GM12878 (cell line): ENCODE measurements at regions not wholly inside any gene's neighbourhood (a gene's known extent, or its start where the extent isn't known, plus 50 kb on each side); places are given as distances from the start of the nearest gene placed in this dataset.

Experiments
- ATAC-seq: fragments of 200-7000 bp; cut with Tn5 transposase; 3 replicates; pipeline ENCODE4 v1.9.1; 2020; ENCODE audit warnings: mild to moderate bottlenecking, moderate library complexity
- BruUV-seq: library from RNA; stranded (reverse); fragments of 400-500 nt; replicated peaks from 2 replicates; lab custom pipeline; 2021; lab: Mats Ljungman, UMichigan
- CTCF ChIA-PET: fragments of 300-600 bp; sonication (Branson Sonifier 250); formaldehyde crosslinking; extraction: SDS; loops from one replicate; lab custom pipeline; 2021; ENCODE audit warnings: inconsistent platforms; lab: Yijun Ruan, JAX
- POLR2A ChIA-PET: fragments of 350-600 bp; formaldehyde crosslinking; extraction: SDS; loops from one replicate; lab custom pipeline; 2021; ENCODE audit warnings: inconsistent platforms; lab: Charles Lee
- RAD21 ChIA-PET: fragments of 300-600 bp; sonication (Branson Sonifier 250); formaldehyde crosslinking; loops from one replicate; lab custom pipeline; 2023; ENCODE audit warnings: antibody characterized with exemption; ENCODE audit not compliant: unreplicated experiment; lab: Charles Lee
- SMC1A ChIA-PET: fragments of 300-600 bp; sonication (Branson Sonifier 250); formaldehyde crosslinking; loops from one replicate; lab custom pipeline; 2023; ENCODE audit not compliant: unreplicated experiment, uncharacterized antibody; lab: Charles Lee
- DNase-seq: peaks from one replicate; pipeline ENCODE4 v3.0.0-alpha.2; 2011; ENCODE audit warnings: low read depth, low spot score
- FAIRE-seq: peaks from 3 replicates; lab custom pipeline; 2011; peaks lifted over from hg19 to GRCh38; lab: Jason Lieb, UNC
- H2AFZ ChIP-seq: 2 replicates; pipeline ENCODE4 v1.6.0; 2011; ENCODE audit warnings: low read depth, low read length, control low read depth; ENCODE audit not compliant: control insufficient read depth
- H3K27ac ChIP-seq: 2 replicates; pipeline ENCODE4 v1.5.1; 2011; ENCODE audit warnings: control low read depth; ENCODE audit not compliant: control insufficient read depth, insufficient read depth
- H3K27me3 ChIP-seq, 2 experiments: replicated peaks in 1 of 2; 2 replicates each; pipeline versions ENCODE4 v1.6.0 to v1.6.1; 2011; ENCODE audit warnings: low read length in 1 of 2; ENCODE audit not compliant: control insufficient read depth in 2 of 2, insufficient read depth in 2 of 2
- H3K36me3 ChIP-seq, 2 experiments: 2 replicates each; pipeline ENCODE4 v1.5.1; 2011; ENCODE audit warnings: low read length in 1 of 2; ENCODE audit not compliant: control insufficient read depth in 2 of 2, insufficient read depth in 2 of 2
- H3K4me1 ChIP-seq: 2 replicates; pipeline ENCODE4 v1.6.1; 2011; ENCODE audit warnings: mild to moderate bottlenecking, low read length, moderate library complexity, mixed read lengths; ENCODE audit not compliant: control insufficient read depth, insufficient read depth
- H3K4me2 ChIP-seq: 2 replicates; pipeline ENCODE4 v1.6.0; 2011; ENCODE audit warnings: control low read depth; ENCODE audit not compliant: control insufficient read depth, insufficient read depth
- H3K4me3 ChIP-seq: fragments of 200-600 bp; sonication (generic); 2 replicates; pipeline ENCODE4 v1.5.1; 2016
- H3K79me2 ChIP-seq: 2 replicates; pipeline ENCODE4 v1.6.0; 2011; ENCODE audit warnings: low read length; ENCODE audit not compliant: control insufficient read depth, insufficient read depth
- H3K9ac ChIP-seq: 2 replicates; pipeline ENCODE4 v1.8.0; 2011; ENCODE audit warnings: low read length, control low read depth, mixed read lengths; ENCODE audit not compliant: control insufficient read depth, insufficient read depth
- H3K9me3 ChIP-seq: replicated peaks from 3 replicates; pipeline ENCODE4 v1.5.1; 2011; ENCODE audit warnings: mild to moderate bottlenecking, low read length; ENCODE audit not compliant: control insufficient read depth, insufficient read depth
- H4K20me1 ChIP-seq: 2 replicates; pipeline ENCODE4 v1.6.0; 2011; ENCODE audit not compliant: control insufficient read depth, insufficient read depth
- CHD4 ChIP-seq: fragments of 200-600 bp; sonication (generic); IDR thresholded peaks from 2 replicates; pipeline ENCODE4 v1.6.1; 2016; ENCODE audit warnings: mild to moderate bottlenecking
- ETV6 ChIP-seq, 2 experiments: fragments of 450-650 bp in 1 of 2; IDR thresholded peaks in 1 of 2; conservative IDR thresholded peaks in 1 of 2; 2 replicates each; pipeline ENCODE4 v1.6.1; 2014; ENCODE audit warnings: antibody characterized with exemption in 1 of 2, borderline replicate concordance in 1 of 2, low read depth in 1 of 2, mild to moderate bottlenecking in 1 of 2, moderate library complexity in 1 of 2
- MEF2B ChIP-seq: fragments of 450-650 bp; IDR thresholded peaks from 2 replicates; pipeline ENCODE4 v1.6.1; 2018; ENCODE audit warnings: mild to moderate bottlenecking, moderate library complexity; ENCODE audit not compliant: partially characterized antibody, poor library complexity, severe bottlenecking
- MTA2 ChIP-seq: fragments of 450-650 bp; IDR thresholded peaks from 2 replicates; pipeline ENCODE4 v1.6.1; 2016; ENCODE audit warnings: low read depth, mild to moderate bottlenecking, moderate library complexity
- MTA3 ChIP-seq: IDR thresholded peaks from 2 replicates; pipeline ENCODE4 v1.6.1; 2012; ENCODE audit warnings: low read length, inconsistent platforms, borderline replicate concordance
- NFYA ChIP-seq: IDR thresholded peaks from 2 replicates; pipeline ENCODE4 v1.6.1; 2011; ENCODE audit warnings: low read depth, mild to moderate bottlenecking, low read length, improper control_type of control experiment, borderline replicate concordance
- POU2F2 ChIP-seq: IDR thresholded peaks from 3 replicates; pipeline ENCODE4 v1.6.1; 2011; ENCODE audit warnings: low read depth, mild to moderate bottlenecking, low read length, borderline replicate concordance
- RAD51 ChIP-seq: fragments of 450-650 bp; IDR thresholded peaks from 2 replicates; pipeline ENCODE4 v1.6.1; 2016; ENCODE audit warnings: moderate library complexity, mild to moderate bottlenecking, inconsistent platforms
- RBBP5 ChIP-seq: fragments of 200-600 bp; sonication (generic); conservative IDR thresholded peaks from 2 replicates; pipeline ENCODE4 v1.6.1; 2016
- SUPT20H ChIP-seq: IDR thresholded peaks from 2 replicates; pipeline ENCODE4 v1.6.1; 2011; ENCODE audit warnings: low read depth, mild to moderate bottlenecking, low read length, moderate library complexity, borderline replicate concordance; ENCODE audit not compliant: control insufficient read depth
- TBL1XR1 ChIP-seq: IDR thresholded peaks from 2 replicates; pipeline ENCODE4 v1.6.1; 2012; ENCODE audit warnings: low read depth, low read length, improper control_type of control experiment
- ZNF217 ChIP-seq: fragments of 450-650 bp; IDR thresholded peaks from 2 replicates; pipeline ENCODE4 v1.6.1; 2017; ENCODE audit warnings: antibody characterized with exemption, mild to moderate bottlenecking
- WGBS: methylation state at CpG from one replicate; pipeline ENCODE4 v1.1.6; 2016; ENCODE audit warnings: low lambda C conversion rate; ENCODE audit not compliant: insufficient replicate concordance, insufficient coverage; ENCODE audit errors: missing lambda C conversion rate; 5-methylcytosine and 5-hydroxymethylcytosine counted together
- in situ Hi-C: fragments of 300-500 bp; cut with MboI; formaldehyde crosslinking; loops from 9 replicates; pipeline ENCODE4 v1.14.3; 2018; ENCODE audit warnings: mixed read lengths
- intact Hi-C: fragments of 100-400 bp; cut with micrococcal nuclease; formaldehyde crosslinking; loops from one replicate; pipeline ENCODE4 v1.14.2; 2022; ENCODE audit not compliant: unreplicated experiment
- TF ChIP-seq, protein P1 (sequence below): fragments of 450-650 bp; IDR thresholded peaks from 2 replicates; pipeline ENCODE4 v1.6.1; 2016; ENCODE audit warnings: mild to moderate bottlenecking
- TF ChIP-seq, protein P2 (sequence below): IDR thresholded peaks from 2 replicates; pipeline ENCODE4 v1.6.1; 2012; ENCODE audit warnings: low read depth, low read length, improper control_type of control experiment
- TF ChIP-seq, protein P3 (sequence below): fragments of 450-650 bp; IDR thresholded peaks from 2 replicates; pipeline ENCODE4 v1.6.1; 2016; ENCODE audit warnings: mild to moderate bottlenecking, moderate library complexity, borderline replicate concordance

DNA sequence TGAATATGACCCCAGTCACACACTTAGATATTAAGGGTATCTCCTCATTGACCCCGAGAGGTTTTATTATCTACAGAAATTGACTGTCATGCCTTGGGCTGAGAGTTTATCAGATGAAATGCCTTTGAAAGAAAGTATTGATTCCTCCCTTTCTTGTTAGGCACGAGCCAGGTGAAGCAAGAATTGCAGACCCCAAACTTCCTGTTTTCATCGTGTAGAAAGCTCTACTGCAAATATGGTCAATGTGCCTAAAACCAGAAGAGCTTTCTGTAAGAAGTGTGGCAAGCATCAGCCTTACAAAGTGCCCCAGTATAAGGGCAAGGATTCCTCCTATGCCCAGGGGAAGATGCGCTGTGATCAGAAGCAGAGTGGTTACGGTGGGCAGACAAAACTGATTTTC lies 143.9 kb upstream of the FUT8 start (continued):
- TF ChIP-seq SUPT20H (no peak), MTA2 (no peak)
- TF ChIP-seq, protein P1, sequence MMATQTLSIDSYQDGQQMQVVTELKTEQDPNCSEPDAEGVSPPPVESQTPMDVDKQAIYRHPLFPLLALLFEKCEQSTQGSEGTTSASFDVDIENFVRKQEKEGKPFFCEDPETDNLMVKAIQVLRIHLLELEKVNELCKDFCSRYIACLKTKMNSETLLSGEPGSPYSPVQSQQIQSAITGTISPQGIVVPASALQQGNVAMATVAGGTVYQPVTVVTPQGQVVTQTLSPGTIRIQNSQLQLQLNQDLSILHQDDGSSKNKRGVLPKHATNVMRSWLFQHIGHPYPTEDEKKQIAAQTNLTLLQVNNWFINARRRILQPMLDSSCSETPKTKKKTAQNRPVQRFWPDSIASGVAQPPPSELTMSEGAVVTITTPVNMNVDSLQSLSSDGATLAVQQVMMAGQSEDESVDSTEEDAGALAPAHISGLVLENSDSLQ: no peak

DNA sequence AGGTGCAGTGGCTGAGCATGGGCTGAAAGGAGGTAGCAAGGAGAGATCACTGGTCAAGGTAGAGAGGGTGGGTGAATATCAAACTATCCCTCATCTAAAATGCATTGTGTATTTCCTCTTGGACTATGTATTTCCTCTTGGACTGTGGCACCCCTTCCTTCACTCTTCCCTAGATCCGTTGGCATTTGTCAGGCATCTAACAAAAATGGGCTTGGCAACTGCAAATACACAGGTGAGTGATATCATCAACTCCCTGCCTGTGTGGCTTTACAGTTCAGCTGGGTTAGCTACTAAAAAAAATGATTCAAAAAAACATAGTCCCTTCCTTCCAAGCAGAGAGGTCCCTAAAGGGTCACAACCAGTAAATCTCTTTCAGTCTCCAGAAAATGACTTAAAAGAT lies 142.8 kb upstream of the FUT8 start:
- in situ Hi-C loops: no loop called here
- CTCF ChIA-PET: no interaction called here
- H3K9ac ChIP-seq: no peak overlapping the region
- no peaks in the 10 kb centered on the region for H3K36me3 ChIP-seq
- FAIRE-seq (no peak), ATAC-seq (no peak), DNase-seq (no peak)
- H3K27ac ChIP-seq: no peak overlapping the region
- no peaks in the 10 kb centered on the region for H3K27me3 ChIP-seq
- RAD21 ChIA-PET: interaction anchor here (0.6 kb wide), 1 partner anchor 16 kb away, joined by 3 read pairs; no protein-coding TSS in a partner anchor
- no peaks in the 10 kb centered on the region for H4K20me1 ChIP-seq
- no peak for TF ChIP-seq ZNF217
- TF ChIP-seq, protein P2, sequence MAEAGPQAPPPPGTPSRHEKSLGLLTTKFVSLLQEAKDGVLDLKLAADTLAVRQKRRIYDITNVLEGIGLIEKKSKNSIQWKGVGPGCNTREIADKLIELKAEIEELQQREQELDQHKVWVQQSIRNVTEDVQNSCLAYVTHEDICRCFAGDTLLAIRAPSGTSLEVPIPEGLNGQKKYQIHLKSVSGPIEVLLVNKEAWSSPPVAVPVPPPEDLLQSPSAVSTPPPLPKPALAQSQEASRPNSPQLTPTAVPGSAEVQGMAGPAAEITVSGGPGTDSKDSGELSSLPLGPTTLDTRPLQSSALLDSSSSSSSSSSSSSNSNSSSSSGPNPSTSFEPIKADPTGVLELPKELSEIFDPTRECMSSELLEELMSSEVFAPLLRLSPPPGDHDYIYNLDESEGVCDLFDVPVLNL: no peak
- no peak for TF ChIP-seq RBBP5
- TF ChIP-seq RAD51: no peak
- no peak for TF ChIP-seq POU2F2
- TF ChIP-seq ETV6 (conservative IDR thresholded peaks at IDR 0.05 in 1 of 2, IDR thresholded peaks at IDR 0.05 in 1 of 2; ENCODE audit: borderline replicate concordance in 1 of 2, low read depth in 1 of 2): no peak
- TF ChIP-seq CHD4: no peak
- no peak for TF ChIP-seq MTA3
- TF ChIP-seq NFYA: no peak
- TF ChIP-seq, protein P3, sequence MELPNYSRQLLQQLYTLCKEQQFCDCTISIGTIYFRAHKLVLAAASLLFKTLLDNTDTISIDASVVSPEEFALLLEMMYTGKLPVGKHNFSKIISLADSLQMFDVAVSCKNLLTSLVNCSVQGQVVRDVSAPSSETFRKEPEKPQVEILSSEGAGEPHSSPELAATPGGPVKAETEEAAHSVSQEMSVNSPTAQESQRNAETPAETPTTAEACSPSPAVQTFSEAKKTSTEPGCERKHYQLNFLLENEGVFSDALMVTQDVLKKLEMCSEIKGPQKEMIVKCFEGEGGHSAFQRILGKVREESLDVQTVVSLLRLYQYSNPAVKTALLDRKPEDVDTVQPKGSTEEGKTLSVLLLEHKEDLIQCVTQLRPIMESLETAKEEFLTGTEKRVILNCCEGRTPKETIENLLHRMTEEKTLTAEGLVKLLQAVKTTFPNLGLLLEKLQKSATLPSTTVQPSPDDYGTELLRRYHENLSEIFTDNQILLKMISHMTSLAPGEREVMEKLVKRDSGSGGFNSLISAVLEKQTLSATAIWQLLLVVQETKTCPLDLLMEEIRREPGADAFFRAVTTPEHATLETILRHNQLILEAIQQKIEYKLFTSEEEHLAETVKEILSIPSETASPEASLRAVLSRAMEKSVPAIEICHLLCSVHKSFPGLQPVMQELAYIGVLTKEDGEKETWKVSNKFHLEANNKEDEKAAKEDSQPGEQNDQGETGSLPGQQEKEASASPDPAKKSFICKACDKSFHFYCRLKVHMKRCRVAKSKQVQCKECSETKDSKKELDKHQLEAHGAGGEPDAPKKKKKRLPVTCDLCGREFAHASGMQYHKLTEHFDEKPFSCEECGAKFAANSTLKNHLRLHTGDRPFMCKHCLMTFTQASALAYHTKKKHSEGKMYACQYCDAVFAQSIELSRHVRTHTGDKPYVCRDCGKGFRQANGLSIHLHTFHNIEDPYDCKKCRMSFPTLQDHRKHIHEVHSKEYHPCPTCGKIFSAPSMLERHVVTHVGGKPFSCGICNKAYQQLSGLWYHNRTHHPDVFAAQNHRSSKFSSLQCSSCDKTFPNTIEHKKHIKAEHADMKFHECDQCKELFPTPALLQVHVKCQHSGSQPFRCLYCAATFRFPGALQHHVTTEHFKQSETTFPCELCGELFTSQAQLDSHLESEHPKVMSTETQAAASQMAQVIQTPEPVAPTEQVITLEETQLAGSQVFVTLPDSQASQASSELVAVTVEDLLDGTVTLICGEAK: no peak
- no peak for TF ChIP-seq MEF2B
- no peak for TF ChIP-seq TBL1XR1
- no peaks in the 10 kb centered on the region for H3K79me2 ChIP-seq
- intact Hi-C loops: no loop called here
- no TSS peak for BruUV-seq
- no peak overlapping the region for H3K4me3 ChIP-seq
- 100% methylated on average over 1 of the region's 1 CpG for WGBS
- H2AFZ ChIP-seq: no peak overlapping the region
- H3K4me1 ChIP-seq: no peaks in the 10 kb centered on the region
- no peak overlapping the region for H3K4me2 ChIP-seq
- SMC1A ChIA-PET: interaction anchor here (0.7 to 1.0 kb wide), 3 partner anchors 27 to 63 kb away, joined by 3 read pairs; no protein-coding TSS in a partner anchor
- H3K9me3 ChIP-seq: no peaks in the 10 kb centered on the region
- POLR2A ChIA-PET: no interaction called here
